A172 (cell line): ENCODE measurements at regions not wholly inside any gene's neighbourhood (a gene's known extent, or its start where the extent isn't known, plus 50 kb on each side); places are given as distances from the start of the nearest gene placed in this dataset.
A peak's percentile ranks its signal among the peaks of the same experiment; 100 is the strongest.

Experiments
- DNase-seq: peaks from one replicate; pipeline ENCODE4 v3.0.0-alpha.2; 2015; ENCODE audit warnings: low spot score

- no peak for DNase-seq
Measured at GRCh38 chr14:96931751-96932150, 134.6 kb downstream of the VRK1 start.

- DNase-seq: no peak
Measured at GRCh38 chr14:96934638-96935330, 137.6 kb downstream of the VRK1 start.

- DNase-seq: no peak
Measured at GRCh38 chr14:96938946-96939345, 141.8 kb downstream of the VRK1 start.

GRCh38 chr14:96940009-96940408 is 142.8 kb downstream of the VRK1 start:
- peak; percentile 1 for DNase-seq

- no peak for DNase-seq
Measured at GRCh38 chr14:96944297-96944696, 147.1 kb downstream of the VRK1 start.

GRCh38 chr14:96945721-96946120 is 148.5 kb downstream of the VRK1 start:
- no peak for DNase-seq

- no peak for DNase-seq
Measured at GRCh38 chr14:96949594-96949993, 152.4 kb downstream of the VRK1 start.

- DNase-seq: no peak
Measured at GRCh38 chr14:96951511-96951910, 154.3 kb downstream of the VRK1 start.

- DNase-seq: no peak
Measured at GRCh38 chr14:96953087-96953874, 156.1 kb downstream of the VRK1 start.

GRCh38 chr14:96953875-96954185 is 156.6 kb downstream of the VRK1 start:
- no peak for DNase-seq

GRCh38 chr14:96956464-96957239 is 159.5 kb downstream of the VRK1 start:
- no peak for DNase-seq

- no peak for DNase-seq
Measured at GRCh38 chr14:96958057-96958456, 160.9 kb downstream of the VRK1 start.

GRCh38 chr14:96959992-96960391 is 162.8 kb downstream of the VRK1 start:
- DNase-seq: no peak

GRCh38 chr14:96960598-96961116 is 163.5 kb downstream of the VRK1 start:
- DNase-seq: no peak

GRCh38 chr14:96961895-96962294 is 164.7 kb downstream of the VRK1 start:
- DNase-seq: no peak

- DNase-seq: no peak
Measured at GRCh38 chr14:96962337-96962736, 165.2 kb downstream of the VRK1 start.

- no peak for DNase-seq
Measured at GRCh38 chr14:96964726-96965415, 167.7 kb downstream of the VRK1 start.

GRCh38 chr14:96965885-96966595 is 168.9 kb downstream of the VRK1 start:
- no peak for DNase-seq

- DNase-seq: no peak
Measured at GRCh38 chr14:96975116-96975515, 177.9 kb downstream of the VRK1 start.

GRCh38 chr14:96978525-96979272 is 181.5 kb downstream of the VRK1 start:
- no peak for DNase-seq
